Calu3 (cell line): ENCODE measurements at regions not wholly inside any gene's neighbourhood (a gene's known extent, or its start where the extent isn't known, plus 50 kb on each side); places are given as distances from the start of the nearest gene placed in this dataset.

Experiments
- BruUV-seq: library from RNA; stranded (reverse); fragments of 400-500 nt; replicated peaks from 2 replicates; lab custom pipeline; 2021; lab: Mats Ljungman, UMichigan
- CTCF ChIA-PET: fragments of 300-600 bp; sonication (Branson Sonifier 250); formaldehyde crosslinking; loops from one replicate; lab custom pipeline; 2022; ENCODE audit warnings: antibody characterized with exemption; lab: Charles Lee
- DNase-seq: peaks from one replicate; pipeline ENCODE4 v3.0.0; 2022
- H3K27ac Mint-ChIP-seq: one replicate; pipeline ENCODE4 v1.8.0; 2022; ENCODE audit warnings: mixed read lengths; ENCODE audit not compliant: unreplicated experiment
- H3K27me3 Mint-ChIP-seq: one replicate; pipeline ENCODE4 v1.8.0; 2022; ENCODE audit warnings: mixed read lengths; ENCODE audit not compliant: unreplicated experiment
- H3K36me3 Mint-ChIP-seq: one replicate; pipeline ENCODE4 v1.8.0; 2022; ENCODE audit warnings: mild to moderate bottlenecking, moderate library complexity, mixed read lengths; ENCODE audit not compliant: insufficient read depth, unreplicated experiment
- H3K4me1 Mint-ChIP-seq: one replicate; pipeline ENCODE4 v1.8.0; 2022; ENCODE audit warnings: mild to moderate bottlenecking, low read depth, mixed read lengths; ENCODE audit not compliant: unreplicated experiment
- H3K4me3 Mint-ChIP-seq: one replicate; pipeline ENCODE4 v1.8.0; 2022; ENCODE audit warnings: mild to moderate bottlenecking, low read depth, moderate library complexity, mixed read lengths; ENCODE audit not compliant: unreplicated experiment
- H3K9me3 Mint-ChIP-seq: one replicate; pipeline ENCODE4 v1.8.0; 2022; ENCODE audit warnings: low read depth, mixed read lengths; ENCODE audit not compliant: unreplicated experiment
- intact Hi-C: fragments of 100-400 bp; cut with micrococcal nuclease; formaldehyde crosslinking; loops from one replicate; pipeline ENCODE4 v1.10.0; 2022; ENCODE audit not compliant: unreplicated experiment
- TF ChIP-seq, protein P1 (sequence below): fragments of 200-600 bp; IDR thresholded peaks from one replicate; pipeline ENCODE4 v1.8.0; 2022; ENCODE audit warnings: antibody characterized with exemption; ENCODE audit not compliant: unreplicated experiment

DNA sequence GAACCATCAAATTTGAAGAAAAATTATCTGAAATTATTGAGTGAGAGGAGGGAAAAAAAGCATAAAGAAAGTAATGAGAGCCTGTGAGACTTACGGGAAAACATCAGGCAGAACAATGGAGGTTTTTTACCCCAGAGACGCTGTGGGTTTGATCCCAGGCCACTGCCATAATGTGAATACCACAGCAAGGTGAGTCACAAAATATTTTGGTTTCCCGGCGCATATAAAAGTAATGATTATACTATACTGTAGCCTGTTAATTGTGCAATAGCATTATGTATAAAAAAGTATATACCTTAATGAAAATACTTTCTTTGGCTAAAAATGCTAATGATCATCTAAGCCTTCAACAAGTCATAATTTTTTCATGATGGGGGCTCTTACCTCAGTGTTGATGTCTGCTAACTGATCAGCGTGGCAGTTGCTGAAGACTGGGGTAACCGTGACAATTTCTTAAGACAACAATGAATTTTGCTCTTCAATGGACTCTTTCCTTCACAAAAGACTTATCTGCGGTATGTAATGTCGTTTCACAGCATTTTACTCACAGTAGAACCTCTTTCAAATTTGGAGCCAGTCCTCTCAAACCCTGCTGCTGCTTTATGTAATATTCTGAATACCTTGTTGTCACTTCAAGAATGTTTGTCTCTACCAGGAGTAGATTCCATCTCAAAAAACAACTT lies 97.0 kb upstream of the FAM20C start:
- intact Hi-C loops: no loop called here
- BruUV-seq: no TSS peak
- Mint-ChIP-seq H3K27me3 (no peaks in the 10 kb centered on the region), H3K4me1 (peaks cover 51% of the 10 kb centered on the region), H3K4me3 (peak overlapping the region; percentile 27), H3K9me3 (peaks cover 13% of the 10 kb centered on the region), H3K27ac (peak overlapping the region; percentile 46), H3K36me3 (no peaks in the 10 kb centered on the region)
- CTCF ChIA-PET: no interaction called here
- DNase-seq: peak; percentile 58
- TF ChIP-seq, protein P1, sequence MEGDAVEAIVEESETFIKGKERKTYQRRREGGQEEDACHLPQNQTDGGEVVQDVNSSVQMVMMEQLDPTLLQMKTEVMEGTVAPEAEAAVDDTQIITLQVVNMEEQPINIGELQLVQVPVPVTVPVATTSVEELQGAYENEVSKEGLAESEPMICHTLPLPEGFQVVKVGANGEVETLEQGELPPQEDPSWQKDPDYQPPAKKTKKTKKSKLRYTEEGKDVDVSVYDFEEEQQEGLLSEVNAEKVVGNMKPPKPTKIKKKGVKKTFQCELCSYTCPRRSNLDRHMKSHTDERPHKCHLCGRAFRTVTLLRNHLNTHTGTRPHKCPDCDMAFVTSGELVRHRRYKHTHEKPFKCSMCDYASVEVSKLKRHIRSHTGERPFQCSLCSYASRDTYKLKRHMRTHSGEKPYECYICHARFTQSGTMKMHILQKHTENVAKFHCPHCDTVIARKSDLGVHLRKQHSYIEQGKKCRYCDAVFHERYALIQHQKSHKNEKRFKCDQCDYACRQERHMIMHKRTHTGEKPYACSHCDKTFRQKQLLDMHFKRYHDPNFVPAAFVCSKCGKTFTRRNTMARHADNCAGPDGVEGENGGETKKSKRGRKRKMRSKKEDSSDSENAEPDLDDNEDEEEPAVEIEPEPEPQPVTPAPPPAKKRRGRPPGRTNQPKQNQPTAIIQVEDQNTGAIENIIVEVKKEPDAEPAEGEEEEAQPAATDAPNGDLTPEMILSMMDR: no peak

DNA sequence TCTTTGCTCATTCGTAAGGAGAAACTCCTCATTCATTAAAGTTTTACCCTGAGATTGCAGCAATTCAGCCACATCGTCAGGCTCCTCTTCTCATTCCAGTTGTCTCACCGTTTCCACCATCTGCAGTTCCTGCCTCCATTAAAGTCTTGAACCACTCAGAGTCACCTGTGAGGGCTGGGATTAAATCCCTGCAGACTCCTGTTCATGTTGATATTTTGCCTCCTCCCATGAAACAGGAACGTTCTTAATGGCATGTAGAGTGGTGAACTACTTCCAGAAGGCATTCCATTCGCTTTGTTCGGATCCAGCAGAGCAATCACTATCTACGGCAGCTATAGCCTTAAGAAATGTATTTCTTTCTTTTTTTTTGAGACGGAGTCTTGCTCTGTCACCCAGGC lies 96.5 kb upstream of the FAM20C start:
- TF ChIP-seq, protein P1: no peak
- no peak for DNase-seq
- intact Hi-C loops: no loop called here
- Mint-ChIP-seq H3K36me3 (no peaks in the 10 kb centered on the region), H3K4me3 (no peak overlapping the region), H3K27me3 (no peaks in the 10 kb centered on the region), H3K27ac (peak overlapping the region; percentile 43), H3K4me1 (peaks cover 45% of the 10 kb centered on the region), H3K9me3 (peaks cover 13% of the 10 kb centered on the region)
- CTCF ChIA-PET: no interaction called here
- no TSS peak for BruUV-seq

DNA sequence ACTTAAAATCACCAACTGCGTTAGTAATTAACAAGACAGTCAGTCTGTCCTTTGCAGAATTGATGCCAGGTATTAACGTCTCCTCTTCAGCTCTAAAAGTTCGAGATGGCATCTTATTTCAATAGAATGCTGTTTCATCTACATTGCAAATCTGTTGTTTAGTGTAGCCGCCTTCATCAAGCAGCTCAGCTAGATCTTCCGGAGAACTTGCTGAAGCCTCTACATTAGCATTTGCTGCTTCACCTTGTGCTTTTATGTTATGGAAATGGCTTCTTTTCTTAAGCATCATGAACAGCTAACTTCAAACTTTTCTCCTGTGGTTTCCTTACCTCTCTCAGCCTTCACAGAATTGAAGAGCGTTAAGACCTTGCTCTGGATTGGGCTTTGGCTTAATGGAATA lies 95.5 kb upstream of the FAM20C start:
- no TSS peak for BruUV-seq
- CTCF ChIA-PET: no interaction called here
- intact Hi-C loops: no loop called here
- peaks cover 43% of the 10 kb centered on the region for H3K4me1 Mint-ChIP-seq
- peaks cover 3% of the 10 kb centered on the region for H3K36me3 Mint-ChIP-seq
- no peaks in the 10 kb centered on the region for H3K27me3 Mint-ChIP-seq
- peaks cover 13% of the 10 kb centered on the region for H3K9me3 Mint-ChIP-seq
- TF ChIP-seq, protein P1: no peak
- DNase-seq: no peak
- no peak overlapping the region for H3K27ac Mint-ChIP-seq
- no peak overlapping the region for H3K4me3 Mint-ChIP-seq

DNA sequence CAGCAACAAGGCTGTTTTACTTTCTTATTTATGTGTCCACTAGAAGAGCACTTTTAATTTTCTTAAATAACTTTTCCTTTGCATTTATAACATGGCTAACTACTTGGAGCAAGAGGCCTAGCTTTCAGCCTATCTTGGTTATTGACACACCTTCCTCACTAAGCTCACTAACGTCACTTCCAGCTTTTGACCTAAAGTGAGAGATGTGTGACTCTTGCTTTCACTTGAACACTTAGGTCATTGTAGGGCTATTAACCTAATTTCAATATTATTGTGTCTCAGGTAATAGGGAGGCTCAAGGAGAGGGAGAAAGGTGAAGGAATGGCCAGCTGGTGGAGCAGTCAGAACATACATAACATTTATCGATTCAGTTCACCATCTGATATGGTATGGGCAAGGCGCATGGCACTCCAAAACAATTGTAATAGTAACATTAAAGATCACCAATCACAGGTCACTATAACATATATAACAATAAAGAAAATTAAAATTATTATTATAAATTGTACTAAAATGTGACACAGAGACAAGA lies 95.0 kb upstream of the FAM20C start:
- no peak overlapping the region for H3K27ac Mint-ChIP-seq
- no peak for DNase-seq
- intact Hi-C loops: no loop called here
- no TSS peak for BruUV-seq
- H3K4me3 Mint-ChIP-seq: no peak overlapping the region
- peaks cover 13% of the 10 kb centered on the region for H3K9me3 Mint-ChIP-seq
- peaks cover 42% of the 10 kb centered on the region for H3K4me1 Mint-ChIP-seq
- peaks cover 5% of the 10 kb centered on the region for H3K36me3 Mint-ChIP-seq
- CTCF ChIA-PET: no interaction called here
- H3K27me3 Mint-ChIP-seq: no peaks in the 10 kb centered on the region
- TF ChIP-seq, protein P1: no peak
